ENCODE measurements at regions not wholly inside any gene's neighbourhood (a gene's known extent, or its start where the extent isn't known, plus 50 kb on each side); places are given as distances from the start of the nearest gene placed in this dataset.

- Histone ChIP-seq H3K9ac (ENCODE audit: control insufficient read depth, insufficient read depth, low read length) (no peak overlapping the region), H3K4me2 (ENCODE audit: control insufficient read depth, insufficient read depth) (no peak overlapping the region), H4K20me1 (ENCODE audit: control insufficient read depth, insufficient read depth) (no peaks in the 10 kb centered on the region), H3K27me3 (replicated peaks in 1 of 2; ENCODE audit: control insufficient read depth in 2 of 2, insufficient read depth in 2 of 2, low read length in 1 of 2) (no peaks in the 10 kb centered on the region; a peak in 1 of 4 replicates), H3K4me3 (no peak overlapping the region), H3K36me3 (ENCODE audit: control insufficient read depth in 2 of 2, insufficient read depth in 2 of 2, low read length in 1 of 2) (no peaks in the 10 kb centered on the region), H3K9me3 (replicated peaks; ENCODE audit: control insufficient read depth, insufficient read depth, low read length) (no peaks in the 10 kb centered on the region), H3K27ac (ENCODE audit: control insufficient read depth, insufficient read depth) (no peak overlapping the region), H3K79me2 (ENCODE audit: control insufficient read depth, insufficient read depth, low read length) (no peaks in the 10 kb centered on the region), H2AFZ (ENCODE audit: control insufficient read depth, low read depth, low read length) (no peak overlapping the region), H3K4me1 (ENCODE audit: control insufficient read depth, insufficient read depth, low read length) (no peaks in the 10 kb centered on the region; the same call in 1 of the 2 replicates)
- WGBS (ENCODE audit: insufficient coverage, insufficient replicate concordance, low lambda C conversion rate, missing lambda C conversion rate), result 5% methylated on average over 1 of the region's 1 CpG
- TF ChIP-seq SPI1 (IDR thresholded peaks at IDR 0.05; ENCODE audit: borderline replicate concordance, insufficient read depth, low read depth, low read length), result peak; percentile 22; the same call in 1 of the 2 replicates
- TF ChIP-seq ZBED1 (IDR thresholded peaks at IDR 0.05; ENCODE audit: borderline replicate concordance), result no peak
- no peak for TF ChIP-seq CHD2 (IDR thresholded peaks at IDR 0.05; ENCODE audit: borderline replicate concordance, low read depth, low read length)
- no peak for TF ChIP-seq NFYA (IDR thresholded peaks at IDR 0.05; ENCODE audit: borderline replicate concordance, low read depth, low read length)
- no peak for TF ChIP-seq TBL1XR1 (IDR thresholded peaks at IDR 0.05; ENCODE audit: low read depth, low read length)
- no peak for TF ChIP-seq BCL11A (IDR thresholded peaks at IDR 0.05; ENCODE audit: low read depth, low read length)
- FAIRE-seq (no peak), ATAC-seq (no peak), DNase-seq (ENCODE audit: low read depth, low spot score) (no peak)
- intact Hi-C loops (cut with micrococcal nuclease; ENCODE audit: unreplicated experiment), result no loop called here
- in situ Hi-C loops (cut with MboI), result no loop called here
- BruUV-seq (replicated peaks), result no TSS peak
- ChIA-PET POLR2A (no interaction called here), CTCF (interaction anchor here (0.6 kb wide), 1 partner anchor 167 kb away, joined by 3 read pairs; no protein-coding TSS in a partner anchor), SMC1A (ENCODE audit: uncharacterized antibody, unreplicated experiment) (no interaction called here), RAD21 (ENCODE audit: unreplicated experiment) (no interaction called here)
Observed at GRCh38 chr11:110907629-110908028, 195.4 kb upstream of the ARHGAP20 start.

- WGBS (ENCODE audit: insufficient coverage, insufficient replicate concordance, low lambda C conversion rate, missing lambda C conversion rate), result 58% methylated on average over 5 of the region's 5 CpGs
- Histone ChIP-seq H3K4me2 (ENCODE audit: control insufficient read depth, insufficient read depth) (no peak overlapping the region), H3K4me3 (no peak overlapping the region), H3K79me2 (ENCODE audit: control insufficient read depth, insufficient read depth, low read length) (no peaks in the 10 kb centered on the region), H2AFZ (ENCODE audit: control insufficient read depth, low read depth, low read length) (no peak overlapping the region), H3K4me1 (ENCODE audit: control insufficient read depth, insufficient read depth, low read length) (no peaks in the 10 kb centered on the region; the same call in 1 of the 2 replicates), H3K27me3 (replicated peaks in 1 of 2; ENCODE audit: control insufficient read depth in 2 of 2, insufficient read depth in 2 of 2, low read length in 1 of 2) (no peaks in the 10 kb centered on the region; a peak in 1 of 4 replicates), H3K36me3 (ENCODE audit: control insufficient read depth in 2 of 2, insufficient read depth in 2 of 2, low read length in 1 of 2) (no peaks in the 10 kb centered on the region), H3K27ac (ENCODE audit: control insufficient read depth, insufficient read depth) (no peak overlapping the region), H4K20me1 (ENCODE audit: control insufficient read depth, insufficient read depth) (no peaks in the 10 kb centered on the region), H3K9me3 (replicated peaks; ENCODE audit: control insufficient read depth, insufficient read depth, low read length) (no peaks in the 10 kb centered on the region), H3K9ac (ENCODE audit: control insufficient read depth, insufficient read depth, low read length) (no peak overlapping the region)
- BruUV-seq (replicated peaks), result no TSS peak
- ChIA-PET POLR2A (no interaction called here), SMC1A (ENCODE audit: uncharacterized antibody, unreplicated experiment) (no interaction called here), CTCF (interaction anchor here (1.1 kb wide), 1 partner anchor 16 kb away, joined by 3 read pairs; no protein-coding TSS in a partner anchor), RAD21 (ENCODE audit: unreplicated experiment) (no interaction called here)
- DNase-seq (ENCODE audit: low read depth, low spot score), result no peak
- intact Hi-C loops (cut with micrococcal nuclease; ENCODE audit: unreplicated experiment) (no loop called here), in situ Hi-C loops (cut with MboI) (no loop called here)
- no peak for ATAC-seq
- no peak for FAIRE-seq
- no peak for TF ChIP-seq NFIC (IDR thresholded peaks at IDR 0.05; ENCODE audit: low read depth, low read length)
- no peak for TF ChIP-seq NR2F1 (conservative IDR thresholded peaks at IDR 0.05)
- no peak for TF ChIP-seq ZNF207 (IDR thresholded peaks at IDR 0.05; ENCODE audit: borderline replicate concordance)
- no peak for TF ChIP-seq ZSCAN29 (IDR thresholded peaks at IDR 0.05)
- no peak for TF ChIP-seq PRDM15 (CRISPR knock-in tag; IDR thresholded peaks at IDR 0.05)
- no peak for TF ChIP-seq PBX3 (IDR thresholded peaks at IDR 0.05; ENCODE audit: insufficient replicate concordance, low read depth, low read length)
- no peak for TF ChIP-seq PAX8 (IDR thresholded peaks at IDR 0.05)
Observed at GRCh38 chr11:110903830-110904229, 191.6 kb upstream of the ARHGAP20 start.

All from GM12878 (cell line).